ENCODE measurements at regions not wholly inside any gene's neighbourhood (a gene's known extent, or its start where the extent isn't known, plus 50 kb on each side); places are given as distances from the start of the nearest gene placed in this dataset.

DNA sequence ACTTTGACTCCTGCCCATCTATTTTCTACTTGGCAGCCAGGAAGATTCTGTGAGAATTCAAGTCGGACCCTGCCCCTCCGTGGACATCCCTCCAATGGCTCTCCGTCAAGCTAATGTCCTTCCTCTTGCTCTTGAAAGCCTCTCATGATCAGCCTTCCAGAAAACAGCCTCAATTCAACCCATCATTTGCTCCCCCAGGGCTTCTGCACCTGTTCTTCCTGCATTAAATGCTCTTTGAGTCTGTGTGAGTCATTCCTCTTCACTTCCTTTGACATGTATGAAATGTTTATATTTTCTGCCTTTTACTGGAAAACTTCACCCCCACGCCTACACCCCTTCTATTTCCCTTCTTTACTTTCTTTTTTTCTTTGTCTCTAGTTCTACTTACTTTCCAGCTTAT lies 734.1 kb upstream of the ZP4 start:
- TF ChIP-seq, protein P1, sequence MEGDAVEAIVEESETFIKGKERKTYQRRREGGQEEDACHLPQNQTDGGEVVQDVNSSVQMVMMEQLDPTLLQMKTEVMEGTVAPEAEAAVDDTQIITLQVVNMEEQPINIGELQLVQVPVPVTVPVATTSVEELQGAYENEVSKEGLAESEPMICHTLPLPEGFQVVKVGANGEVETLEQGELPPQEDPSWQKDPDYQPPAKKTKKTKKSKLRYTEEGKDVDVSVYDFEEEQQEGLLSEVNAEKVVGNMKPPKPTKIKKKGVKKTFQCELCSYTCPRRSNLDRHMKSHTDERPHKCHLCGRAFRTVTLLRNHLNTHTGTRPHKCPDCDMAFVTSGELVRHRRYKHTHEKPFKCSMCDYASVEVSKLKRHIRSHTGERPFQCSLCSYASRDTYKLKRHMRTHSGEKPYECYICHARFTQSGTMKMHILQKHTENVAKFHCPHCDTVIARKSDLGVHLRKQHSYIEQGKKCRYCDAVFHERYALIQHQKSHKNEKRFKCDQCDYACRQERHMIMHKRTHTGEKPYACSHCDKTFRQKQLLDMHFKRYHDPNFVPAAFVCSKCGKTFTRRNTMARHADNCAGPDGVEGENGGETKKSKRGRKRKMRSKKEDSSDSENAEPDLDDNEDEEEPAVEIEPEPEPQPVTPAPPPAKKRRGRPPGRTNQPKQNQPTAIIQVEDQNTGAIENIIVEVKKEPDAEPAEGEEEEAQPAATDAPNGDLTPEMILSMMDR (conservative IDR thresholded peaks at IDR 0.05) = no peak
- TF ChIP-seq ZFX (IDR thresholded peaks at IDR 0.05) = no peak
